ENCODE measurements at regions not wholly inside any gene's neighbourhood (a gene's known extent, or its start where the extent isn't known, plus 50 kb on each side); places are given as distances from the start of the nearest gene placed in this dataset.
A peak's percentile ranks its signal among the peaks of the same experiment; 100 is the strongest.

DNA sequence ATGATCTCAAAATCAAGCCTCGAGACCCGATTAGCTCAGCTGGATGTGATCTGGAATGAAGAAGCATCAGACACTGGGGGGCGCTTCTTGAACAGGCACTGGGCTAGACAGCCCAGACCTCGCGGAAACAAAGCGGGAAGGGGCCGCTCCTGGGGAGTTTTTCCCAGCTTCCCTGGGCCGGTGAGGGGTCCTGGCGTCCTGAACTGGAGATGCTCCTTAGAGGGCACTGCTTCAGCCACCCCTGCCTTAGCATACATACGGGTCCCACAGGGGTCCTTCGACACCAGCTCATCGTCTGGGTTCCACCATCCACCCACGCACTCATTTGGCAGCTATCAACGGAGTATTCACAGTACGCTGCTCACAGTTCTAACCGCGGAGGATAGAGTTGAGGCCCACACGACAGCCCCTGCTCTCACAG, 146.7 kb downstream of the TSN start:
- DNase-seq: no peak

GRCh38 chr2:121902616-121903015, 147.2 kb downstream of the TSN start:
- DNase-seq: no peak

GRCh38 chr2:121903037-121903689, 147.7 kb downstream of the TSN start:
- no peak for DNase-seq

DNA sequence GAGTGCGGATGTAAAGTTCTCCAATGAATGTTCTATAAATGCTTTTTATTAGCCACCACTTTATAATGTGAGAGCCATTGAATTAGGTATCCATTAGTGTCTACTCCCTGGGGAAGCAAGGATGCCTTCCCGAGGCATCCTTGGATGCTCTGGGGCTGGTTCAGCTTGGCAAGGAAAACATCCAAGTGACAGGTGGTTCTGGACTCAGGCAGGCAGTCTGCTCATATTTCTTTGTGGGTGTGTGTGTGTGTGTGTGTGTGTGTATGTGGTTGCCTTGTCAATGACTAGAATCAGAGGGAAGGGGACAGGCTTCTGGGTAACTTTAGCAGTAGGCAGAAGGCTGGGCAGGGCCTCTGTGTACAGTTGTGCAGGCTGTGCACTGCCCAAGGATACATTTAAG, 149.2 kb downstream of the TSN start:
- no peak for DNase-seq

DNA sequence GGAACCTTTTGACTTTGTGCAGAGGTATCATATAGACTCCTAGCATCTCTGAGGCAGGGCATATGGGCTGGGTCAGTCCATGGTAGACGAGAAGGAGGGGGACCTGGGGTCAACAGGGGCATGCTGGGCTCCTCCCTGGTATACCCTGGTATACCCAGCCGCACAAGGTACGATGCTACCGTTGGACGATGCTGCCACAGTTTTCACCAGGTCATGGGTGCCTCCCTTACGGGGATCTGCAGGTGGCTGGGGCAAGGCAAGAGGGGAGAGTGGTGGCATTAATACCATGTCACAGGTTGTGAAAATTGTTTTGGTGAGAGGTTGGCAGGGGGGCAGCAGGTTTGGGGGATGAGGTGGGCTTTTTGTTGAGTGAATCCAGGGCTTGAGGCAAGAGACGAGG, 149.8 kb downstream of the TSN start:
- DNase-seq: no peak

DNA sequence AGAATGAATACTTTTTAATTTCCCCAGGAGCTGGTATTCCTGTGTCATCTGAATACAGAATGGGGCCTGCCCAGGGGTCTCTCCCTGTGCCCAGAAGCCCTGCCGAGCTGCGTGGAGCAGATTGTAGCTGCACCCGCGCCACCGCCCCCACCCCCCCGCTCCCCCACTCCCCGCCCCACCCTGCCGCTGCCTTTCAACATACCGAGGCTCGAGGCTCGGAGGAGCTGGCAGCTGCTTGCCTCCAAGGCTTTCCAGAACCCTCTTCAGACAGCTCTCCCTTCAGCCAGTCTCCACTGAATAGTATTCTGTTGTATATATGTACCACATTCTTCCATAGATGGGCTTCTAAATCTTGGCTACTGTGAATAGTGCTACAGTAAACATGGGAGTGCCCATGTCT, 150.7 kb downstream of the TSN start:
- no peak for DNase-seq

- DNase-seq: no peak
Measured at GRCh38 chr2:121907928-121908327, 152.5 kb downstream of the TSN start.

GRCh38 chr2:121910139-121910538, 154.7 kb downstream of the TSN start:
- no peak for DNase-seq

DNA sequence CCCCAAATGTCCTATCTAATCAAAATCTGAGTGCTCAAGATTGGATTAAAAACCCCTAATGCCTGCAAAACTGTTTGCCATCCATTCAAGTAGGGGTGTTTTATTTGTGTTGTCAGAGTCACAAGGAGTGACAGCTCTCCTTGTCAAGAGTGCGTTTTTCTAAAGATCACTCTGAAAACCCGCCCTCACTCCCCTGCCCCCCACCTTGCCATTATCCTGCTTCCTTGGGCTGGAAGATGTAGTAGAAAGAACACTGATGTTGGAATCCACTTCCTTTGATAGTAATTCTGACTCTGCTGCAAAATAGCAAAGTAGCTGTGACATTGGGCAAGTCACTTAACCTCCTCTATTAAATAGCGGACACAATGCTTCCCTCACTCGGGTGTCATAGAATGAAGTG, 155.6 kb downstream of the TSN start:
- DNase-seq: no peak

- no peak for DNase-seq
Measured at GRCh38 chr2:121917143-121917542, 161.7 kb downstream of the TSN start.

DNA sequence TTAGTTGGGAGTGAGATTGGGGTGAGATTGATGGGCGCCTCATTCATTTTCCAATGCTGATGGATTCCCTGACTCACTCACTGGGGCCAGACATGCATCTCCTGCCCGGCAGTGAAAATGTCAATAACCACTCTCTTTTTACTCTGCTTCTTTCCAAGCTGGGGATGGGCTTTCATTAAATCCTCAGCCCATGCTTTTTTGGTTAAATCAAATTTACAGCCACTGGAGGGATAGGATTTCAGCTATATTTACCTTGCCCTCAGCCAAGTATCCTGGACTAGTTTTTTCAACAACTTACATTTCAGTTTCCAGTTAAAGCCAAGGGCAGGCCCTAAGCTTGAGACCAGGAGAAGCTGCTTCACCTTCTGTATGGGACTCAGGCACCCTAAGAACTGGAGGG, 162.8 kb downstream of the TSN start:
- DNase-seq: no peak

- DNase-seq: no peak
Measured at GRCh38 chr2:121919803-121920202, 164.4 kb downstream of the TSN start.

DNA sequence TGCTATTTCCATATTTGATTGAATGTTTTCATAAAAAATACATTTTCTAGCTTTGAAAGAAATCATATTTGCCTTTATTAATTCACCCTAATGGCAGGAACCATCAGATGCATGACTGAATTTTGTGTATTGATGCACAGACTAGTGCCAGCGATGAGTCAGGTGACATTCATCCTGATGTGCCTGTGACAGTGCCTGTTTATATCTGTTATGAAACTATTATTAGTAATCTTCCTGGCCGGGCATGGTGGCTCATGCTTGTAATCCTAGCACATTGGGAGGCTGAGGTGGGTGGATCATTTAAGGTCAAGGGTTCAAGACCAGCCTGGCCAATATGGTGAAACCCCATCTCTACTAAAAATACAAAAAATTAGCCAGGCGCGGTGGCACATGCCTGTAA, 170.0 kb downstream of the TSN start:
- DNase-seq: no peak

GRCh38 chr2:121943285-121943684, 187.8 kb downstream of the TSN start:
- no peak for DNase-seq

DNA sequence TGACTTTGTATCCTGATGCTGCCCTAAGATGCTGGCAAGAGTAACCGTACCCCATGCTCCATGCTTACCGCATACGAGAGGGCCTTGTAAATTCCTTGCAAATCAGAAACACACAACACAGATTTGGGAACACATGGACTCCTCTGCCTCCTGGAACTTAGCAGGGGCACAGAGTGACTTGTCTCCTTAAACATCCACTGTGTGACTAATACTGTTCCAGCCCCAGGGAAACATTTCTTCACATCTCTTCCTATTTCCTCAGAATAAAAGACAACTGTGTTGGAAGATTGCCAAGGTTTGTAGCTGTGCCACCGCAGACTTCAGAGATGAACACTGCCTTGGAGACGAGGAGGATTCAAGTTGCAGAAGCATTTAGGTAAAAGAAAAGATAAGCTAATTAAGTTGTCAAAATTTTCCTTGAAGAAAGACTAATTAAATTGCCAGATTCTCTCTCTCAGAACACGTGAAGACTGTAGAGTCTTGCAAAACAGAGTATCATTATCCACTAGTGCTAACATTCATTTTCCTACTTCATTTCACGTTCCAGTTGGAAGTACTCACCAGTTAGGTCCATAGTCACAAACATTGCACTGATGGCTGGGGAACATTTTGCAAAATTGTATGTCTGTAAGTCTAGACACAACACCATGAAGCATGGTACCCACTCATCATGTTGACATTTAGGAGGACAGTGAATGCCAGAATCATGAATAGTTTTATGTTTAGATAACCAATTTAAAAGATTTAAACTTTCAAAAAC, 188.8 kb downstream of the TSN start:
- DNase-seq: peak in 2 of 3 donors; percentile 55 to 68

DNA sequence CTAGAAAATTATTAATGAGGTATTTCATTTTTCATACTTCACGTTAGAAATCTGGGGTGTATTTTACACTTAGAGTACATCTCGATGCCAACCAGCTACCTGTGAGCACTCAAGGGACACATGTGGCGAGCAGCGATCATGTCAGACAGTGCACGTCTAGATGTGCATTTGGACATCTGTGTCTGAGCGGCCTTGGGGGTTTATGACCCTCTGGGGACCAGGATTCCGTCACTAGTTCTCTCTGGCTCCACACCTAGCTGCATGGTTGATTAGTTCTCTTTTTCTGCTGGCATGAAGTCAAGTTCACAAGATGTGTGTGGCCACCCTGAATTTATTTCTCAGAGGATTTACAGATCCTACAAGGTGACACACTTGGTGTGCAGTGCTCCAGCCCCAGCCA, 192.2 kb downstream of the TSN start:
- DNase-seq: no peak

DNA sequence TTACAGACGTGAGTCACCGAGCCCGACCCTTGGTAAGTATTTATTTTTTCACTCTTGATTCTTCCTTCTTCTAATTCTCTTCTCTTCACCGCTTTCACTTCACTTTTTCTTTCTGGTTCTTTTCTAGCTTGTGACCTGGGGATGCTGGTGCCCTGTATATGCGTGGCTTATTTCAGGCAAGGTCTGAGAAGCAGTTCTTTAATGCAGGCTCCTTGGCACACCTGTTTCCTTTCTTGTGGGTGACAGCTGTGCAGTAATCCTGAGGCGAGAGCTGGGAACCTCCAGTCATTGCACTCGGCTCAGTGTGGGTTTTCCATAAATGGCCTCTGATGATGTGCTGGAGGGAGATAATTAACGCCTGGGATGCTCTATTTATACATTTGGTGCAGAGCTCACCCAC, 193.8 kb downstream of the TSN start:
- no peak for DNase-seq

- no peak for DNase-seq
Measured at GRCh38 chr2:121955426-121955825, 200.0 kb downstream of the TSN start.

GRCh38 chr2:121955872-121956271, 200.4 kb downstream of the TSN start:
- no peak for DNase-seq

DNA sequence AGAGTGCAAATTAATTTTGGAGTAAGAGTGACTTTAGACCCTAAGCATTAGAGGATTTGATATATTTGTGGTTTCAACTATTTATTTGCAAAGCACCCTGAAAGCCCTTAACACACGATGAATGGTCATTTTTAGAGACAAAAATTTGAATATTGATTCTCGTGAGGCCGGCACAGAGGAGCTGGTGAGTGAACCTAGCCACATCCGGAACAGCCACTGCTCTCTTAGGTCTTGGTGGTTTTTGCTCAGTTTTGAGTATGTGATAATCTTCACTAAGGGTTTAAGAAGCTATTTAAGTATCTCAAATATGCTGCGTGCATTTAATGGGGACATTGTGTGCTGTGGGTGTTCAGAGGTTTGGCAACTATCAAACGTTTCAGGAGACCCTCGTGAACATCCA, 204.8 kb downstream of the TSN start:
- DNase-seq: no peak

DNA sequence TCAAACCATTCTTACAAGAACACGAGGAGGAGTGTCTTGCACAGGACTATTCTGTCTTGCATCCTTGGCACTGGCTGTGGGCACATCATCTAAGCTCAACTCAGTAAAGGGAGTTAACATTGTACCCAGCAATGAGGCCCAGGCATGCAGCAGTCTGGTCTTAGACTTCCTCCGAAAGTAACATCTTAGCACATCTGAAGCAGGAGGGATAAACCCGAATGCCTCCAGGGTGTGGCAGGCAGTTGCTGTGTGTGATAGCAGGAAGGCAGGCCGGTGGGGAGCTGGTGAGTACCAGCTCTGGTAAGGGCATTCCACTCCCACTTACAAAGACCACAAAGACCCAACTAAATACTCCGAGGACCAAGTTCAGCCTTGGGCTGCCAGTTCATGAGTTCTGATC, 206.3 kb downstream of the TSN start:
- no peak for DNase-seq

DNA sequence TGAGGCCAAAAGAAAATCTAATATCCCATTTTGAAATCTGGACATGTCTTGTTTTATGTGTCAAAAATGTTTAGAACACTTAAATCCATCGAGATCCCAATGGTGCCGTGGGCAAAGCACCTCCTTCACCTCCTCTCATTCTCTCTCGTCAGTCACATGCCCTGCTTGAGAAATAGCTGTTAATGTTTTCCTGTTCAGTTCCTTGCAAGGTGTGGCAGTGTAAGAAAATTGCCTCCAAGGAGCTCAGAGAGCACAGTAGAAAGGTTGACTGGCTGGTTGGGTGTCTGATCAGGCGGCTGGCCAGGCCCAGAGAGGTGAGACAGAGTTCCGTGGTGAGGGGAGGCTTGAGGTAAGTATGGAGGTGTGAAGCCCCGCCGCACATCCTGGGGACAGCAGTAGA, 210.2 kb downstream of the TSN start:
- no peak for DNase-seq

DNA sequence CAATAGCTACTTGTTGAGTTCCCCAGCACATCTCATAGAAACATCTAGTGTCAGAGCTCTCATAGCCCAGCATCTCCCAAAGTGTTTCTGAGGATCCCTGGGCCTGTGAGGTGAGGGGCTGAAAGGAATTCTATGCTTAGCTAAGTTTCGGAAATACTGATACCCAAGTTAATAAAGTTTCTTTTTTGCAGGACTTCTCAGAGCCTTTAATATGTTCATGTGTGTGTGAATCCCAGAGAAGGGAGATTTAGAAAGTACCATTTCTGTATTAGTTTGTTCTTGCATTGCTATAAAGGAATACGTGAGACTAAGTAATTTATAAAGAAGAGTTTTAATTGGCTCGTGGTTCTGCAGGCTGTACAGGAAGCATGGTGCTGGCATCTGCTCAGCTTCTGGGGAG, 211.2 kb downstream of the TSN start:
- no peak for DNase-seq

DNA sequence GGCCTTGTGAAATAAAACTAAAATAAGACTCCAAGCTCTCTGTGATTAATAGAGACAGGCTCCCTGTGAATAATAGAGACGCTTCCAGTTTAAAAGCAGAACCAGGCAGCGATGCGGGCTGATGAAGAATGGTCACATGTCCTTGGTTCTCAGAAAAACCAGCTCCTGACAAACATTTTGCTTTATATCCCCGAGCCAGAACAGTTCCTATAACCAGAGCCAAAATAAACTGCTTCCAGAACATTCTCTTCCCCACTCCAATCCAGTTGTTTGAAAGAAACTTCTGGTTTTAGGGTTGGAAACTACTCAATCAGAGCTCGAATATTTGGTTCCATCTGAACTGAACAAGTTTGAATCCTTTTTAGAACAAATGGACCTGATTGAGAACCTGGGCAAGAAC, 213.7 kb downstream of the TSN start:
- peak; percentile 58 to 68 (median 58) for DNase-seq
